ENCODE measurements at regions not wholly inside any gene's neighbourhood (a gene's known extent, or its start where the extent isn't known, plus 50 kb on each side); places are given as distances from the start of the nearest gene placed in this dataset.

- in situ Hi-C loops (cut with HindIII; ENCODE audit: low sequenced_read_pairs), result no loop called here
- H3K4me3 ChIP-seq (ENCODE audit: low read depth, low read length), result no peak overlapping the region
- DNase-seq (ENCODE audit: low read depth), result no peak
- no peak for TF ChIP-seq CTCF (IDR thresholded peaks at IDR 0.05; ENCODE audit: low read depth, low read length, missing control alignments)
Measured at GRCh38 chr21:28144653-28145052, 848.0 kb downstream of the LTN1 start.

- no peak for DNase-seq (ENCODE audit: low read depth)
- in situ Hi-C loops (cut with HindIII; ENCODE audit: low sequenced_read_pairs), result no loop called here
- no peak for TF ChIP-seq CTCF (IDR thresholded peaks at IDR 0.05; ENCODE audit: low read depth, low read length, missing control alignments)
- H3K4me3 ChIP-seq (ENCODE audit: low read depth, low read length), result no peak overlapping the region
Measured at GRCh38 chr21:28144089-28144488, 848.6 kb downstream of the LTN1 start.

GRCh38 chr21:28142697-28143096, 850.0 kb downstream of the LTN1 start:
- no peak for TF ChIP-seq CTCF (IDR thresholded peaks at IDR 0.05; ENCODE audit: low read depth, low read length, missing control alignments)
- in situ Hi-C loops (cut with HindIII; ENCODE audit: low sequenced_read_pairs), result no loop called here
- DNase-seq (ENCODE audit: low read depth), result no peak
- no peak overlapping the region for H3K4me3 ChIP-seq (ENCODE audit: low read depth, low read length)

GRCh38 chr21:28138272-28138671, 854.4 kb downstream of the LTN1 start:
- DNase-seq (ENCODE audit: low read depth), result no peak
- H3K4me3 ChIP-seq (ENCODE audit: low read depth, low read length), result no peak overlapping the region
- TF ChIP-seq CTCF (IDR thresholded peaks at IDR 0.05; ENCODE audit: low read depth, low read length, missing control alignments), result no peak
- in situ Hi-C loops (cut with HindIII; ENCODE audit: low sequenced_read_pairs), result loop anchor here (5.0 kb wide), 1 partner anchor 36 kb away; no protein-coding TSS in a partner anchor

- DNase-seq (ENCODE audit: low read depth), result no peak
- TF ChIP-seq CTCF (IDR thresholded peaks at IDR 0.05; ENCODE audit: low read depth, low read length, missing control alignments), result no peak
- in situ Hi-C loops (cut with HindIII; ENCODE audit: low sequenced_read_pairs), result loop anchor here (5.0 kb wide), 1 partner anchor 34 kb away; no protein-coding TSS in a partner anchor
- no peak overlapping the region for H3K4me3 ChIP-seq (ENCODE audit: low read depth, low read length)
Measured at GRCh38 chr21:28136656-28137255, 855.9 kb downstream of the LTN1 start.

GRCh38 chr21:28135646-28136045, 857.0 kb downstream of the LTN1 start:
- in situ Hi-C loops (cut with HindIII; ENCODE audit: low sequenced_read_pairs), result loop anchor here (5.0 kb wide), 1 partner anchor 33 kb away; no protein-coding TSS in a partner anchor
- TF ChIP-seq CTCF (IDR thresholded peaks at IDR 0.05; ENCODE audit: low read depth, low read length, missing control alignments), result no peak
- DNase-seq (ENCODE audit: low read depth), result no peak
- H3K4me3 ChIP-seq (ENCODE audit: low read depth, low read length), result no peak overlapping the region

All from astrocyte of the cerebellum (primary cell).